ENCODE measurements at regions not wholly inside any gene's neighbourhood (a gene's known extent, or its start where the extent isn't known, plus 50 kb on each side); places are given as distances from the start of the nearest gene placed in this dataset.

- Mint-ChIP-seq H3K27ac (no peak overlapping the region), H3K4me3 (no peak overlapping the region), H3K4me1 (no peaks in the 10 kb centered on the region), H3K9me3 (peaks cover 9% of the 10 kb centered on the region), H3K36me3 (no peaks in the 10 kb centered on the region)
- ATAC-seq (no peak), DNase-seq (ENCODE audit: low spot score in 2 of 2) (no peak)
Measured at GRCh38 chr2:193749485-193749884, 1554.8 kb upstream of the TMEFF2 start.

- Mint-ChIP-seq H3K36me3 (no peaks in the 10 kb centered on the region), H3K9me3 (peaks cover 13% of the 10 kb centered on the region), H3K4me3 (no peak overlapping the region), H3K4me1 (no peaks in the 10 kb centered on the region), H3K27ac (no peak overlapping the region)
- ATAC-seq (no peak), DNase-seq (ENCODE audit: low spot score in 2 of 2) (no peak)
Measured at GRCh38 chr2:193743089-193743488, 1548.4 kb upstream of the TMEFF2 start.

- Mint-ChIP-seq H3K9me3 (peaks cover 9% of the 10 kb centered on the region), H3K27ac (no peak overlapping the region), H3K4me3 (no peak overlapping the region), H3K36me3 (no peaks in the 10 kb centered on the region), H3K4me1 (no peaks in the 10 kb centered on the region)
- ATAC-seq (no peak), DNase-seq (ENCODE audit: low spot score in 2 of 2) (no peak)
Measured at GRCh38 chr2:193738892-193739291, 1544.2 kb upstream of the TMEFF2 start.

GRCh38 chr2:193712912-193713311, 1518.2 kb upstream of the TMEFF2 start:
- H3K4me1 Mint-ChIP-seq: no peaks in the 10 kb centered on the region
- peaks cover 12% of the 10 kb centered on the region for H3K9me3 Mint-ChIP-seq
- ATAC-seq (no peak), DNase-seq (ENCODE audit: low spot score in 2 of 2) (no peak)
- no peak overlapping the region for H3K27ac Mint-ChIP-seq
- H3K36me3 Mint-ChIP-seq: no peaks in the 10 kb centered on the region
- H3K4me3 Mint-ChIP-seq: no peak overlapping the region

GRCh38 chr2:193703411-193703810, 1508.7 kb upstream of the TMEFF2 start:
- H3K36me3 Mint-ChIP-seq: no peaks in the 10 kb centered on the region
- H3K4me3 Mint-ChIP-seq: no peak overlapping the region
- no peak overlapping the region for H3K27ac Mint-ChIP-seq
- no peaks in the 10 kb centered on the region for H3K4me1 Mint-ChIP-seq
- ATAC-seq: no peak
- H3K9me3 Mint-ChIP-seq: peaks cover 6% of the 10 kb centered on the region
- no peak for DNase-seq (ENCODE audit: low spot score in 2 of 2)

- no peak overlapping the region for H3K4me3 Mint-ChIP-seq
- no peaks in the 10 kb centered on the region for H3K36me3 Mint-ChIP-seq
- DNase-seq (ENCODE audit: low spot score in 2 of 2) (no peak), ATAC-seq (no peak)
- H3K9me3 Mint-ChIP-seq: peaks cover 3% of the 10 kb centered on the region
- H3K4me1 Mint-ChIP-seq: no peaks in the 10 kb centered on the region
- no peak overlapping the region for H3K27ac Mint-ChIP-seq
Measured at GRCh38 chr2:193701484-193701883, 1506.8 kb upstream of the TMEFF2 start.

- no peak overlapping the region for H3K4me3 Mint-ChIP-seq
- no peak overlapping the region for H3K27ac Mint-ChIP-seq
- no peaks in the 10 kb centered on the region for H3K4me1 Mint-ChIP-seq
- ATAC-seq (no peak), DNase-seq (ENCODE audit: low spot score in 2 of 2) (no peak)
- no peaks in the 10 kb centered on the region for H3K36me3 Mint-ChIP-seq
- peaks cover 6% of the 10 kb centered on the region for H3K9me3 Mint-ChIP-seq
Measured at GRCh38 chr2:193695367-193695766, 1500.6 kb upstream of the TMEFF2 start.

GRCh38 chr2:193693758-193694157, 1499.0 kb upstream of the TMEFF2 start:
- no peak for DNase-seq (ENCODE audit: low spot score in 2 of 2)
- no peaks in the 10 kb centered on the region for H3K36me3 Mint-ChIP-seq
- H3K4me3 Mint-ChIP-seq: no peak overlapping the region
- H3K27ac Mint-ChIP-seq: no peak overlapping the region
- H3K9me3 Mint-ChIP-seq: peaks cover 3% of the 10 kb centered on the region
- no peak for ATAC-seq
- H3K4me1 Mint-ChIP-seq: no peaks in the 10 kb centered on the region

GRCh38 chr2:193690572-193690971, 1495.8 kb upstream of the TMEFF2 start:
- peaks cover 3% of the 10 kb centered on the region for H3K9me3 Mint-ChIP-seq
- no peaks in the 10 kb centered on the region for H3K4me1 Mint-ChIP-seq
- no peak for ATAC-seq
- H3K4me3 Mint-ChIP-seq: no peak overlapping the region
- DNase-seq (ENCODE audit: low spot score in 2 of 2): no peak
- H3K27ac Mint-ChIP-seq: no peak overlapping the region
- H3K36me3 Mint-ChIP-seq: no peaks in the 10 kb centered on the region

GRCh38 chr2:193687195-193687594, 1492.5 kb upstream of the TMEFF2 start:
- peaks cover 4% of the 10 kb centered on the region for H3K9me3 Mint-ChIP-seq
- DNase-seq (ENCODE audit: low spot score in 2 of 2): no peak
- no peaks in the 10 kb centered on the region for H3K36me3 Mint-ChIP-seq
- no peak for ATAC-seq
- H3K4me3 Mint-ChIP-seq: no peak overlapping the region
- no peaks in the 10 kb centered on the region for H3K4me1 Mint-ChIP-seq
- H3K27ac Mint-ChIP-seq: no peak overlapping the region

- Mint-ChIP-seq H3K9me3 (peaks cover 4% of the 10 kb centered on the region), H3K36me3 (no peaks in the 10 kb centered on the region), H3K4me3 (no peak overlapping the region), H3K4me1 (no peaks in the 10 kb centered on the region), H3K27ac (no peak overlapping the region)
- DNase-seq (ENCODE audit: low spot score in 2 of 2) (no peak), ATAC-seq (no peak)
Measured at GRCh38 chr2:193679847-193680246, 1485.1 kb upstream of the TMEFF2 start.

GRCh38 chr2:193670478-193670877, 1475.7 kb upstream of the TMEFF2 start:
- Mint-ChIP-seq H3K9me3 (peaks cover 3% of the 10 kb centered on the region), H3K4me3 (no peak overlapping the region), H3K4me1 (no peaks in the 10 kb centered on the region), H3K27ac (no peak overlapping the region), H3K36me3 (no peaks in the 10 kb centered on the region)
- ATAC-seq (no peak), DNase-seq (ENCODE audit: low spot score in 2 of 2) (no peak)

GRCh38 chr2:193668557-193669323, 1474.0 kb upstream of the TMEFF2 start:
- Mint-ChIP-seq H3K4me1 (no peaks in the 10 kb centered on the region), H3K9me3 (peaks cover 3% of the 10 kb centered on the region), H3K36me3 (no peaks in the 10 kb centered on the region), H3K27ac (no peak overlapping the region), H3K4me3 (no peak overlapping the region)
- DNase-seq (ENCODE audit: low spot score in 2 of 2) (no peak), ATAC-seq (no peak)

GRCh38 chr2:193627927-193628272, 1433.2 kb upstream of the TMEFF2 start:
- Mint-ChIP-seq H3K4me3 (no peak overlapping the region), H3K9me3 (peaks cover 10% of the 10 kb centered on the region), H3K4me1 (no peaks in the 10 kb centered on the region), H3K36me3 (no peaks in the 10 kb centered on the region), H3K27ac (no peak overlapping the region)
- DNase-seq (ENCODE audit: low spot score in 2 of 2) (no peak), ATAC-seq (no peak)

- no peak for ATAC-seq
- Mint-ChIP-seq H3K36me3 (no peaks in the 10 kb centered on the region), H3K9me3 (peaks cover 10% of the 10 kb centered on the region), H3K4me3 (no peak overlapping the region), H3K4me1 (no peaks in the 10 kb centered on the region), H3K27ac (no peak overlapping the region)
- DNase-seq (ENCODE audit: low spot score in 2 of 2): no peak
Measured at GRCh38 chr2:193627187-193627926, 1432.6 kb upstream of the TMEFF2 start.

- Mint-ChIP-seq H3K4me1 (no peaks in the 10 kb centered on the region), H3K27ac (no peak overlapping the region), H3K4me3 (no peak overlapping the region), H3K36me3 (no peaks in the 10 kb centered on the region), H3K9me3 (peaks cover 5% of the 10 kb centered on the region)
- no peak for ATAC-seq
- no peak for DNase-seq (ENCODE audit: low spot score in 2 of 2)
Measured at GRCh38 chr2:193608451-193608850, 1413.7 kb upstream of the TMEFF2 start.
